Testis (tissue), 2 donors: ENCODE measurements at regions not wholly inside any gene's neighbourhood (a gene's known extent, or its start where the extent isn't known, plus 50 kb on each side); places are given as distances from the start of the nearest gene placed in this dataset.

Experiments used
- DNase-seq: peaks from one replicate; pipeline ENCODE4 v3.0.0-alpha.2; 2019
- H3K27ac ChIP-seq, 2 donors: fragments of 200-600 bp; sonication (generic); one replicate each; pipeline ENCODE4 v1.5.1; 2019
- H3K27me3 ChIP-seq: fragments of 200-600 bp; sonication (generic); one replicate; pipeline ENCODE4 v1.5.1; 2019
- H3K36me3 ChIP-seq: fragments of 200-600 bp; sonication (generic); one replicate; pipeline ENCODE4 v1.5.1; 2017; ENCODE audit warnings: low read depth; ENCODE audit errors: missing control alignments
- H3K4me1 ChIP-seq: fragments of 200-600 bp; sonication (generic); one replicate; pipeline ENCODE4 v1.5.1; 2019
- H3K4me3 ChIP-seq, 2 donors: fragments of 200-600 bp; sonication (generic); one replicate each; pipeline ENCODE4 v1.5.1; 2017 to 2019
- H3K9me3 ChIP-seq: fragments of 200-600 bp; sonication (generic); one replicate; pipeline ENCODE4 v1.5.1; 2017
- CTCF ChIP-seq, 3 experiments: fragments of 450-650 bp in 2 of 3; fragments of 200-600 bp in 1 of 3; sonication (generic) in 1 of 3; IDR thresholded peaks; one replicate each; pipeline ENCODE4 v1.5.1; 2016 to 2019; ENCODE audit warnings: antibody characterized with exemption in 3 of 3, mild to moderate bottlenecking in 2 of 3, moderate library complexity in 1 of 3
- POLR2A ChIP-seq: fragments of 450-650 bp; IDR thresholded peaks from one replicate; pipeline ENCODE4 v1.6.1; 2017; ENCODE audit warnings: antibody characterized with exemption, mild to moderate bottlenecking, moderate library complexity
- WGBS, 2 donors: methylation state at CpG; one replicate each; pipeline ENCODE4 v1.1.5; 2018; 5-methylcytosine and 5-hydroxymethylcytosine counted together
- intact Hi-C: fragments of 100-400 bp; cut with DNase I; formaldehyde crosslinking; loops from one replicate; pipeline ENCODE4 v1.15.1; 2023; ENCODE audit warnings: low total_unique reads

GRCh38 chr7:8382004-8382730 lies 51.2 kb upstream of the NXPH1 start:
- Histone ChIP-seq H3K9me3 (no peaks in the 10 kb centered on the region), H3K4me3 (no peak overlapping the region), H3K27me3 (no peaks in the 10 kb centered on the region), H3K36me3 (no peaks in the 10 kb centered on the region), H3K4me1 (no peaks in the 10 kb centered on the region), H3K27ac (no peak overlapping the region)
- 88 to 97% methylated on average over 4 of the region's 4 CpGs for WGBS, 2 donors
- intact Hi-C loops: no loop called here
- DNase-seq: no peak
- TF ChIP-seq CTCF (IDR thresholded peaks at IDR 0.05) (no peak), POLR2A (no peak)
